Ovary (tissue), 7 donors: ENCODE measurements at regions not wholly inside any gene's neighbourhood (a gene's known extent, or its start where the extent isn't known, plus 50 kb on each side); places are given as distances from the start of the nearest gene placed in this dataset.

Experiments used
- DNase-seq, 5 donors: peaks; one replicate each; pipeline ENCODE4 v3.0.0-alpha.2; 2019 to 2020
- H3K27ac ChIP-seq, 2 donors: fragments of 200-600 bp; one replicate each; pipeline versions ENCODE4 v1.5.1 to v1.8.0; 2019 to 2022
- H3K27me3 ChIP-seq: fragments of 200-600 bp; one replicate; pipeline ENCODE4 v1.8.0; 2022
- H3K36me3 ChIP-seq: fragments of 200-600 bp; sonication (generic); one replicate; pipeline ENCODE4 v1.5.1; 2019
- H3K4me1 ChIP-seq: one replicate; pipeline ENCODE4 v1.8.1; 2013; ENCODE audit warnings: mild to moderate bottlenecking, moderate library complexity; ENCODE audit not compliant: insufficient read depth
- H3K4me3 ChIP-seq: fragments of 200-600 bp; sonication (generic); one replicate; pipeline ENCODE4 v1.5.1; 2017
- H3K9me3 ChIP-seq, 2 donors: fragments of 200-600 bp in 1 of 2; sonication (generic) in 1 of 2; one replicate each; pipeline versions ENCODE4 v1.5.1 to v1.8.1; 2013 to 2019; ENCODE audit warnings: mild to moderate bottlenecking in 1 of 2, moderate library complexity in 1 of 2
- EP300 ChIP-seq: sonication (generic); formaldehyde crosslinking; IDR thresholded peaks from one replicate; pipeline ENCODE4 v1.6.1; 2017; ENCODE audit warnings: antibody characterized with exemption
- POLR2A ChIP-seq: fragments of 450-650 bp; IDR thresholded peaks from one replicate; pipeline ENCODE4 v1.6.1; 2017; ENCODE audit warnings: antibody characterized with exemption, mild to moderate bottlenecking, moderate library complexity
- WGBS, 3 donors: extraction: QIAGEN DNeasy Blood & Tissue Kit in 1 of 3; methylation state at CpG; one replicate each; pipeline versions ENCODE4 v1.1.5 to v1.1.7; 2013 to 2017; 5-methylcytosine and 5-hydroxymethylcytosine counted together
- intact Hi-C, 4 donors: fragments of 100-400 bp; cut with DNase I; formaldehyde crosslinking; loops; one replicate each; pipeline versions ENCODE4 v1.11.0 to v1.15.1; 2022 to 2023
- TF ChIP-seq, protein P1 (sequence below), 3 donors: fragments of 450-650 bp in 2 of 3; fragments of 200-600 bp in 1 of 3; IDR thresholded peaks; one replicate each; pipeline versions ENCODE4 v1.5.1 to v1.8.0; 2016 to 2022; ENCODE audit warnings: antibody characterized with exemption in 3 of 3, mild to moderate bottlenecking in 1 of 3
- donor health status: DM: no; HTN: no; CAD: no; lungs with moderate emphysema.
- donor health status: DM: no; HTN: no; CAD: no.
- donor health status: Bipolar disorder and iron deficiency.
- donor health status: DM: no; HTN: no; CAD: no.
- donor health status: DM: yes; HTN: yes; CAD: no.

DNA sequence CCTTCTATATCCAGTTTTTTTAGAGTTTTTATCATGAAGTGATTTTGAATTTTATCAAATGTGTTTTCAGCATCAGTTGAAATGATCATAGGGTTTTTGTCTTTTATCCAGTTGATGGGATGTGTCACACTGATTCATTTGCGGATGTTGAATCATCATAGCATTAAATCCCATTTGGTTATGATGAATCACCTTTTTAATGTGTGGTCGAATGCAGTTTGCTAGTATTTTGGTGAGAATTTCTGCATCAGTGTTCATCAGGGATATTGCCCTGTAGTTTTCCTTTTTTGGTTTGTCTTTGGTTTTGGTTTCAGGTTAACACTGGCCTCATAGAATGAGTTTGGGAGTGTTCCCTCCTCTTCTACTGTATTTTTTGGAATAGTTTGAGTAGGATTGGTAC lies 80.3 kb downstream of the DIRAS3 start:
- no peak for DNase-seq
- WGBS, 3 donors: 65 to 79% (median 70%) methylated on average over 2 of the region's 2 CpGs
- no peaks in the 10 kb centered on the region for H3K9me3 ChIP-seq
- no peaks in the 10 kb centered on the region for H3K27me3 ChIP-seq
- no peak for TF ChIP-seq EP300
- TF ChIP-seq, protein P1, sequence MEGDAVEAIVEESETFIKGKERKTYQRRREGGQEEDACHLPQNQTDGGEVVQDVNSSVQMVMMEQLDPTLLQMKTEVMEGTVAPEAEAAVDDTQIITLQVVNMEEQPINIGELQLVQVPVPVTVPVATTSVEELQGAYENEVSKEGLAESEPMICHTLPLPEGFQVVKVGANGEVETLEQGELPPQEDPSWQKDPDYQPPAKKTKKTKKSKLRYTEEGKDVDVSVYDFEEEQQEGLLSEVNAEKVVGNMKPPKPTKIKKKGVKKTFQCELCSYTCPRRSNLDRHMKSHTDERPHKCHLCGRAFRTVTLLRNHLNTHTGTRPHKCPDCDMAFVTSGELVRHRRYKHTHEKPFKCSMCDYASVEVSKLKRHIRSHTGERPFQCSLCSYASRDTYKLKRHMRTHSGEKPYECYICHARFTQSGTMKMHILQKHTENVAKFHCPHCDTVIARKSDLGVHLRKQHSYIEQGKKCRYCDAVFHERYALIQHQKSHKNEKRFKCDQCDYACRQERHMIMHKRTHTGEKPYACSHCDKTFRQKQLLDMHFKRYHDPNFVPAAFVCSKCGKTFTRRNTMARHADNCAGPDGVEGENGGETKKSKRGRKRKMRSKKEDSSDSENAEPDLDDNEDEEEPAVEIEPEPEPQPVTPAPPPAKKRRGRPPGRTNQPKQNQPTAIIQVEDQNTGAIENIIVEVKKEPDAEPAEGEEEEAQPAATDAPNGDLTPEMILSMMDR (IDR thresholded peaks at IDR 0.05): no peak
- no peak for TF ChIP-seq POLR2A
- no peaks in the 10 kb centered on the region for H3K4me1 ChIP-seq
- H3K27ac ChIP-seq: no peak overlapping the region
- H3K4me3 ChIP-seq: no peak overlapping the region
- no peaks in the 10 kb centered on the region for H3K36me3 ChIP-seq
- intact Hi-C loops: no loop called here

DNA sequence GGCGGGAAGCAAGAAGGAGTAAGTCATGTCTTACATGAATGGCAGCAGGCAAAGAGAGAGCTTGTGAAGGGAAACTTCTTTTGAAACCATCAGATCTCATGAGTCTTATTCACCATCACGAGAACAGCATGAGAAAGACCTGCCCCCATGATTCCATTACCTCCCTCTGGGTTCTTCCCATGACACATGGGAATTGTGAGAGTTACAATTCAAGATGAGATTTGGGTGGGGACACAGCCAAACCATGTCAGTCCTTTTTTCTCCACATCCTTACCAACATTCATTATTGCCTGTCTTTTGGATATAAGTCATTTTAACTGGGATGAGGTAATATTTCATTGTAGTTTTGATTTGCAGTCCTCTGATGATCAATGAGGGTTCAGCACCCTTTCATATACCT lies 81.0 kb downstream of the DIRAS3 start:
- TF ChIP-seq, protein P1 (IDR thresholded peaks at IDR 0.05): no peak
- no peak for TF ChIP-seq EP300
- TF ChIP-seq POLR2A: no peak
- no peak for DNase-seq
- intact Hi-C loops: no loop called here
- Histone ChIP-seq H3K9me3 (no peaks in the 10 kb centered on the region), H3K27me3 (no peaks in the 10 kb centered on the region), H3K4me3 (no peak overlapping the region), H3K4me1 (no peaks in the 10 kb centered on the region), H3K27ac (no peak overlapping the region), H3K36me3 (no peaks in the 10 kb centered on the region)
- WGBS, 3 donors: 93 to 98% (median 96%) methylated on average over 2 of the region's 2 CpGs

DNA sequence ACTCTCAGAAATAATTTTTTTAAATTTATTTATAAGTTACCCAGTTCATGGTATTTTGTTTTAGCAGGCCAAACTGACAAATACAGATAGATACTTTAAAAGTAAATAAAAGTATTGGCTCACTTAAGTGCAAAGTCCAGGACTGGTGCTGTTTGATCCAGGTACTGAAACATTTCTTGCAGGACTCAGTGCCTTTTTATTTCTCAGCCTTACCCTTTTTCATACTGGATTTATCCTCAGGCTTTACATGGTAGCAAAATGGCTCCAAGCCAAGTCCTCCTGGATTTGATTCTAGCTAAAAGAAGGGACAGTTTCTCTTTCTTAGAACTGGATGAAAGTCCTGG lies 83.8 kb downstream of the DIRAS3 start:
- intact Hi-C loops: no loop called here
- no peaks in the 10 kb centered on the region for H3K9me3 ChIP-seq
- H3K4me3 ChIP-seq: no peak overlapping the region
- no peaks in the 10 kb centered on the region for H3K36me3 ChIP-seq
- H3K27me3 ChIP-seq: no peaks in the 10 kb centered on the region
- DNase-seq: no peak
- no peaks in the 10 kb centered on the region for H3K4me1 ChIP-seq
- no peak overlapping the region for H3K27ac ChIP-seq
- TF ChIP-seq, protein P1 (IDR thresholded peaks at IDR 0.05): no peak
- TF ChIP-seq POLR2A (no peak), EP300 (no peak)

DNA sequence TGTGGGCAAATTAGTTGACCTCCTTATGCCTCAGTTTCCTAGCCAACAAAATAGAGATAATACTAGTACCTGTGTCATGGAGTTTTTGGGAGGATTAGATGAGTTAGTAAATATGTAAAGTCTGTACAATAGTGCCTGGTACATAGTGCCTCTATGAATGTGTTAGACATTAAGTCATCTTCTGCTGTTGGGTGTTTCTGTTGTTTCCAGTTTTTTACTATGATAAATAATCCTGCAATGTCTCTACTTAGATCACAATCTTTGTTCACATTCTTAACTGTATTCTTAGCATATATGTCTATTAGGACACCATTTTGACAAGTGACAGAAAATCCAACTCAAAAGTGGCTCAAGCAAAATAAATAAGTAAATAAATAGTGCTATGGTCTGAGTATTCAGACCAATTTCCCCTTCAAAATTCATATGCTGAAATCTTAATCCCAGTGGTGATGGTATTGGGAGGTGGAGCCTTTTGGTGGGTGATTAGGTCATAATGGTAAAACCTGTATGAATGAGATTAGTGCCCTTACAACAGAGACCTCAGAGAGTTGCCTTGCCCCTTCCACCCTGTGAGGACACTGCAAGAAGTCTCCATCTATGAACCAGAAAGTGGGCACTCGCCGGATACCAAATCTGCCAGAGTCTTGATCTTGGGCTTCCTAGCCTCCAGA lies 84.3 kb downstream of the DIRAS3 start:
- Histone ChIP-seq H3K4me3 (no peak overlapping the region), H3K27ac (no peak overlapping the region), H3K27me3 (no peaks in the 10 kb centered on the region), H3K36me3 (no peaks in the 10 kb centered on the region), H3K9me3 (no peaks in the 10 kb centered on the region), H3K4me1 (no peaks in the 10 kb centered on the region)
- intact Hi-C loops: no loop called here
- DNase-seq: no peak
- 95 to 98% (median 97%) methylated on average over 2 of the region's 2 CpGs for WGBS, 3 donors
- TF ChIP-seq EP300 (no peak), POLR2A (no peak)
- TF ChIP-seq, protein P1 (IDR thresholded peaks at IDR 0.05): no peak
